ENCODE measurements at regions not wholly inside any gene's neighbourhood (a gene's known extent, or its start where the extent isn't known, plus 50 kb on each side); places are given as distances from the start of the nearest gene placed in this dataset.

GRCh38 chr9:3032898-3033297 is 189.0 kb upstream of the PUM3 start:
- no peaks in the 10 kb centered on the region for H3K9me3 Mint-ChIP-seq (ENCODE audit: unreplicated experiment)
- H3K36me3 Mint-ChIP-seq (ENCODE audit: insufficient read depth, unreplicated experiment), result no peaks in the 10 kb centered on the region
- H3K4me1 Mint-ChIP-seq (ENCODE audit: insufficient read depth, unreplicated experiment), result no peaks in the 10 kb centered on the region
- BruUV-seq (replicated peaks), result no TSS peak
- DNase-seq (ENCODE audit: unreplicated experiment), result no peak
- CTCF ChIA-PET, result no interaction called here
- TF ChIP-seq CTCF (IDR thresholded peaks at IDR 0.05; ENCODE audit: unreplicated experiment), result no peak
- H3K27ac Mint-ChIP-seq (ENCODE audit: low read depth, unreplicated experiment), result no peak overlapping the region
- no peak overlapping the region for H3K4me3 Mint-ChIP-seq (ENCODE audit: unreplicated experiment)
- peaks cover 14% of the 10 kb centered on the region for H3K27me3 Mint-ChIP-seq (ENCODE audit: insufficient read depth, unreplicated experiment)
- POLR2A ChIA-PET, result no interaction called here
- intact Hi-C loops (cut with micrococcal nuclease), result no loop called here

GRCh38 chr9:3028535-3028934 is 184.6 kb upstream of the PUM3 start:
- peak; percentile 6 for DNase-seq (ENCODE audit: unreplicated experiment)
- Mint-ChIP-seq H3K4me1 (ENCODE audit: insufficient read depth, unreplicated experiment) (no peaks in the 10 kb centered on the region), H3K36me3 (ENCODE audit: insufficient read depth, unreplicated experiment) (no peaks in the 10 kb centered on the region), H3K4me3 (ENCODE audit: unreplicated experiment) (no peak overlapping the region), H3K27me3 (ENCODE audit: insufficient read depth, unreplicated experiment) (peaks cover 38% of the 10 kb centered on the region), H3K27ac (ENCODE audit: low read depth, unreplicated experiment) (no peak overlapping the region), H3K9me3 (ENCODE audit: unreplicated experiment) (no peaks in the 10 kb centered on the region)
- intact Hi-C loops (cut with micrococcal nuclease), result no loop called here
- ChIA-PET CTCF (interaction anchor here (0.7 kb wide), 1 partner anchor 237 kb away, joined by 3 read pairs; no protein-coding TSS in a partner anchor), POLR2A (no interaction called here)
- no peak for TF ChIP-seq CTCF (IDR thresholded peaks at IDR 0.05; ENCODE audit: unreplicated experiment)
- no TSS peak for BruUV-seq (replicated peaks)

- CTCF ChIA-PET, result no interaction called here
- H3K27me3 Mint-ChIP-seq (ENCODE audit: insufficient read depth, unreplicated experiment), result peaks cover 51% of the 10 kb centered on the region
- H3K27ac Mint-ChIP-seq (ENCODE audit: low read depth, unreplicated experiment), result no peak overlapping the region
- TF ChIP-seq CTCF (IDR thresholded peaks at IDR 0.05; ENCODE audit: unreplicated experiment), result no peak
- DNase-seq (ENCODE audit: unreplicated experiment), result no peak
- intact Hi-C loops (cut with micrococcal nuclease), result no loop called here
- H3K36me3 Mint-ChIP-seq (ENCODE audit: insufficient read depth, unreplicated experiment), result no peaks in the 10 kb centered on the region
- no peak overlapping the region for H3K4me3 Mint-ChIP-seq (ENCODE audit: unreplicated experiment)
- no TSS peak for BruUV-seq (replicated peaks)
- POLR2A ChIA-PET, result no interaction called here
- H3K4me1 Mint-ChIP-seq (ENCODE audit: insufficient read depth, unreplicated experiment), result no peaks in the 10 kb centered on the region
- H3K9me3 Mint-ChIP-seq (ENCODE audit: unreplicated experiment), result no peaks in the 10 kb centered on the region
Measured at GRCh38 chr9:3027210-3027609, 183.3 kb upstream of the PUM3 start.

GRCh38 chr9:3023449-3023848 is 179.6 kb upstream of the PUM3 start:
- DNase-seq (ENCODE audit: unreplicated experiment), result peak; percentile 6
- no TSS peak for BruUV-seq (replicated peaks)
- intact Hi-C loops (cut with micrococcal nuclease), result no loop called here
- Mint-ChIP-seq H3K9me3 (ENCODE audit: unreplicated experiment) (no peaks in the 10 kb centered on the region), H3K36me3 (ENCODE audit: insufficient read depth, unreplicated experiment) (no peaks in the 10 kb centered on the region), H3K4me1 (ENCODE audit: insufficient read depth, unreplicated experiment) (no peaks in the 10 kb centered on the region), H3K27me3 (ENCODE audit: insufficient read depth, unreplicated experiment) (peaks cover 74% of the 10 kb centered on the region), H3K4me3 (ENCODE audit: unreplicated experiment) (no peak overlapping the region), H3K27ac (ENCODE audit: low read depth, unreplicated experiment) (no peak overlapping the region)
- ChIA-PET CTCF (interaction anchor here (0.6 kb wide), 1 partner anchor 9 kb away, joined by 3 read pairs; no protein-coding TSS in a partner anchor), POLR2A (interaction anchor here (0.6 kb wide), 1 partner anchor 17 kb away, joined by 3 read pairs; no protein-coding TSS in a partner anchor)
- TF ChIP-seq CTCF (IDR thresholded peaks at IDR 0.05; ENCODE audit: unreplicated experiment), result no peak

Data from MCF 10A (cell line).